GM21381 (cell line): ENCODE measurements at regions not wholly inside any gene's neighbourhood (a gene's known extent, or its start where the extent isn't known, plus 50 kb on each side); places are given as distances from the start of the nearest gene placed in this dataset.
A peak's percentile ranks its signal among the peaks of the same experiment; 100 is the strongest.
"Not testable (repeated sequence)": the region's sequence is repeated elsewhere in the genome, so short reads cannot be mapped to it uniquely, and the experiment has no call there.

Experiments
- ATAC-seq: cut with Tn5 transposase; IDR thresholded peaks from one replicate; pipeline ENCODE4 v1.9.1; 2021; ENCODE audit warnings: mild to moderate bottlenecking, moderate library complexity; ENCODE audit not compliant: unreplicated experiment

GRCh38 chr2:13504808-13505207 is 788.1 kb downstream of the TRIB2 start:
- peak; percentile 67 for ATAC-seq

GRCh38 chr2:13508671-13509070 is 791.9 kb downstream of the TRIB2 start:
- no peak for ATAC-seq

- ATAC-seq = no peak
These were observed 798.5 kb downstream of the TRIB2 start for GRCh38 chr2:13515254-13515653.

- ATAC-seq = no peak
These were observed 805.4 kb downstream of the TRIB2 start for GRCh38 chr2:13522096-13522495.

GRCh38 chr2:13522917-13523821 is 806.4 kb downstream of the TRIB2 start:
- peak; percentile 96 for ATAC-seq

- no peak for ATAC-seq
These were observed 807.8 kb downstream of the TRIB2 start for GRCh38 chr2:13524492-13524891.

GRCh38 chr2:13531735-13532410 is 815.1 kb downstream of the TRIB2 start:
- not testable (repeated sequence) for ATAC-seq

- not testable (repeated sequence) for ATAC-seq
These were observed 816.2 kb downstream of the TRIB2 start for GRCh38 chr2:13532781-13533523.

GRCh38 chr2:13533524-13533922 is 816.8 kb downstream of the TRIB2 start:
- ATAC-seq = no peak

- no peak for ATAC-seq
These were observed 820.2 kb downstream of the TRIB2 start for GRCh38 chr2:13536941-13537340.

- ATAC-seq = no peak
These were observed 821.1 kb downstream of the TRIB2 start for GRCh38 chr2:13537771-13538349.

- no peak for ATAC-seq
These were observed 822.6 kb downstream of the TRIB2 start for GRCh38 chr2:13539296-13539695.

- ATAC-seq = no peak
These were observed 825.3 kb downstream of the TRIB2 start for GRCh38 chr2:13542061-13542460.

- no peak for ATAC-seq
These were observed 825.9 kb downstream of the TRIB2 start for GRCh38 chr2:13542642-13543041.

GRCh38 chr2:13543550-13543949 is 826.8 kb downstream of the TRIB2 start:
- peak; percentile 89 for ATAC-seq

- no peak for ATAC-seq
These were observed 828.6 kb downstream of the TRIB2 start for GRCh38 chr2:13545320-13545719.

- no peak for ATAC-seq
These were observed 829.4 kb downstream of the TRIB2 start for GRCh38 chr2:13546131-13546530.

- ATAC-seq = no peak
These were observed 833.8 kb downstream of the TRIB2 start for GRCh38 chr2:13550285-13551231.

GRCh38 chr2:13558368-13558767 is 841.6 kb downstream of the TRIB2 start:
- peak; percentile 63 for ATAC-seq

- ATAC-seq = peak; percentile 71
These were observed 843.6 kb downstream of the TRIB2 start for GRCh38 chr2:13560322-13560721.
